Activated naive CD8-positive, alpha-beta T cell treated with anti-CD3 and anti-CD28 coated beads, Interleukin-2, amount 50 U/mL, for 16 hours (primary cell): ENCODE measurements at regions not wholly inside any gene's neighbourhood (a gene's known extent, or its start where the extent isn't known, plus 50 kb on each side); places are given as distances from the start of the nearest gene placed in this dataset.
"Not testable (repeated sequence)": the region's sequence is repeated elsewhere in the genome, so short reads cannot be mapped to it uniquely, and the experiment has no call there.

Experiments
- DNase-seq: peaks from one replicate; pipeline ENCODE4 v3.0.0-alpha.2; 2020; ENCODE audit warnings: low read depth, low spot score

- DNase-seq = not testable (repeated sequence)
Measured at GRCh38 chr5:34096033-34096432, 53.0 kb upstream of the C1QTNF3 start.

GRCh38 chr5:34099891-34100290 is 56.9 kb upstream of the C1QTNF3 start:
- DNase-seq = not testable (repeated sequence)

GRCh38 chr5:34101567-34101966 is 58.6 kb upstream of the C1QTNF3 start:
- not testable (repeated sequence) for DNase-seq

GRCh38 chr5:34108897-34109296 is 65.9 kb upstream of the C1QTNF3 start:
- not testable (repeated sequence) for DNase-seq

- DNase-seq = not testable (repeated sequence)
Measured at GRCh38 chr5:34124280-34124679, 81.3 kb upstream of the C1QTNF3 start.

GRCh38 chr5:34125354-34125753 is 82.3 kb upstream of the C1QTNF3 start:
- DNase-seq = not testable (repeated sequence)

GRCh38 chr5:34126741-34127140 is 83.7 kb upstream of the C1QTNF3 start:
- DNase-seq = not testable (repeated sequence)

GRCh38 chr5:34127818-34128217 is 84.8 kb upstream of the C1QTNF3 start:
- not testable (repeated sequence) for DNase-seq

- not testable (repeated sequence) for DNase-seq
Measured at GRCh38 chr5:34128890-34129289, 85.9 kb upstream of the C1QTNF3 start.

- DNase-seq = not testable (repeated sequence)
Measured at GRCh38 chr5:34154988-34155387, 112.0 kb upstream of the C1QTNF3 start.

GRCh38 chr5:34156703-34157414 is 113.8 kb upstream of the C1QTNF3 start:
- DNase-seq = not testable (repeated sequence)

GRCh38 chr5:34160904-34161303 is 117.9 kb upstream of the C1QTNF3 start:
- not testable (repeated sequence) for DNase-seq

- not testable (repeated sequence) for DNase-seq
Measured at GRCh38 chr5:34171398-34171797, 128.4 kb upstream of the C1QTNF3 start.

GRCh38 chr5:34179453-34180190 is 136.6 kb upstream of the C1QTNF3 start:
- not testable (repeated sequence) for DNase-seq

GRCh38 chr5:34180225-34180624 is 137.2 kb upstream of the C1QTNF3 start:
- DNase-seq = not testable (repeated sequence)

- not testable (repeated sequence) for DNase-seq
Measured at GRCh38 chr5:34180940-34181614, 138.1 kb upstream of the C1QTNF3 start.

GRCh38 chr5:34185005-34185404 is 142.0 kb upstream of the C1QTNF3 start:
- DNase-seq = not testable (repeated sequence)

- DNase-seq = not testable (repeated sequence)
Measured at GRCh38 chr5:34185572-34185971, 142.6 kb upstream of the C1QTNF3 start.

GRCh38 chr5:34186108-34186507 is 143.1 kb upstream of the C1QTNF3 start:
- DNase-seq = not testable (repeated sequence)

GRCh38 chr5:34186865-34187264 is 143.9 kb upstream of the C1QTNF3 start:
- DNase-seq = not testable (repeated sequence)

GRCh38 chr5:34187441-34187840 is 144.4 kb upstream of the C1QTNF3 start:
- DNase-seq = not testable (repeated sequence)
